H1 (cell line): ENCODE measurements at regions not wholly inside any gene's neighbourhood (a gene's known extent, or its start where the extent isn't known, plus 50 kb on each side); places are given as distances from the start of the nearest gene placed in this dataset.

Experiments
- CTCF ChIA-PET: fragments of 300-600 bp; sonication (Branson Sonifier 250); formaldehyde crosslinking; loops from one replicate; lab custom pipeline; 2021; ENCODE audit not compliant: partially characterized antibody; lab: Charles Lee
- POLR2A ChIA-PET: fragments of 300-600 bp; sonication (Branson Sonifier 250); formaldehyde crosslinking; loops from one replicate; lab custom pipeline; 2021; ENCODE audit warnings: inconsistent platforms; ENCODE audit not compliant: partially characterized antibody; lab: Charles Lee
- DNase-seq, 2 experiments: peaks; one replicate each; pipeline versions ENCODE4 v3.0.0 to v3.0.0-alpha.2; 2010 to 2022; ENCODE audit warnings: low spot score in 2 of 2, low read depth in 1 of 2, mixed read lengths in 1 of 2
- FAIRE-seq: peaks from 2 replicates; lab custom pipeline; 2011; peaks lifted over from hg19 to GRCh38; lab: Jason Lieb, UNC
- H2AFZ ChIP-seq: 2 replicates; pipeline ENCODE4 v1.8.1; 2012; ENCODE audit warnings: low read length, inconsistent platforms
- H2AK5ac ChIP-seq: 2 replicates; pipeline ENCODE4 v1.6.1; 2013; ENCODE audit warnings: low read depth, low read length
- H2BK120ac ChIP-seq: replicated peaks from 2 replicates; pipeline ENCODE3; 2013; ENCODE audit warnings: low read depth, low read length, inconsistent platforms
- H2BK12ac ChIP-seq: 2 replicates; pipeline ENCODE4 v1.6.1; 2013; ENCODE audit warnings: low read depth, low read length
- H2BK15ac ChIP-seq: 2 replicates; pipeline ENCODE4 v1.6.1; 2013; ENCODE audit warnings: low read length
- H2BK20ac ChIP-seq: 2 replicates; pipeline ENCODE4 v1.6.1; 2013; ENCODE audit warnings: low read length
- H2BK5ac ChIP-seq: 2 replicates; pipeline ENCODE4 v1.6.1; 2013; ENCODE audit warnings: low read depth, low read length
- H3K14ac ChIP-seq: 2 replicates; pipeline ENCODE4 v1.6.1; 2013; ENCODE audit warnings: inconsistent platforms; ENCODE audit not compliant: insufficient read length
- H3K18ac ChIP-seq: 2 replicates; pipeline ENCODE4 v1.6.1; 2013; ENCODE audit warnings: low read length; ENCODE audit errors: extremely low read depth
- H3K23ac ChIP-seq: 2 replicates; pipeline ENCODE4 v1.6.1; 2013; ENCODE audit warnings: inconsistent platforms; ENCODE audit not compliant: insufficient read length
- H3K23me2 ChIP-seq: 2 replicates; pipeline ENCODE4 v1.6.1; 2013; ENCODE audit warnings: low read depth, low read length
- H3K27ac ChIP-seq: 2 replicates; pipeline ENCODE4 v1.6.1; 2011; ENCODE audit warnings: low read depth, low read length, inconsistent platforms
- H3K27me3 ChIP-seq, 4 experiments: replicated peaks in 1 of 4; 1 replicate in 1 of 4; 2 replicates in 3 of 4; pipeline versions ENCODE4 v1.6.1 to v1.8.1; 2011 to 2013; ENCODE audit warnings: low read length in 3 of 4, mild to moderate bottlenecking in 3 of 4, inconsistent platforms in 2 of 4, mixed read lengths in 2 of 4, moderate library complexity in 1 of 4; ENCODE audit not compliant: control insufficient read depth in 3 of 4, insufficient read depth in 3 of 4; ENCODE audit errors: extremely low read depth in 1 of 4
- H3K36me3 ChIP-seq, 4 experiments: 2 replicates each; pipeline versions ENCODE4 v1.6.1 to v1.8.1; 2011 to 2013; ENCODE audit warnings: mild to moderate bottlenecking in 4 of 4, low read length in 3 of 4, moderate library complexity in 2 of 4, control low read depth in 1 of 4, inconsistent platforms in 1 of 4; ENCODE audit not compliant: insufficient read depth in 4 of 4, control insufficient read depth in 2 of 4
- H3K4ac ChIP-seq: replicated peaks from 2 replicates; pipeline ENCODE3; 2013; ENCODE audit warnings: low read length, low read depth, mixed read lengths, inconsistent platforms; ENCODE audit not compliant: insufficient read length
- H3K4me1 ChIP-seq, 4 experiments: replicated peaks in 1 of 4; 1 replicate in 1 of 4; 2 replicates in 3 of 4; pipeline versions ENCODE4 v1.6.1 to v1.8.1; 2011 to 2013; ENCODE audit warnings: low read length in 3 of 4, inconsistent platforms in 2 of 4, mixed read lengths in 1 of 4; ENCODE audit not compliant: insufficient read depth in 4 of 4, control insufficient read depth in 3 of 4
- H3K4me2 ChIP-seq, 2 experiments: 2 replicates each; pipeline versions ENCODE4 v1.6.1 to v1.8.1; 2011 to 2013; ENCODE audit warnings: low read depth in 2 of 2, low read length in 2 of 2, control low read depth in 1 of 2, inconsistent platforms in 1 of 2, mild to moderate bottlenecking in 1 of 2; ENCODE audit not compliant: insufficient read depth in 1 of 2
- H3K4me3 ChIP-seq, 4 experiments: fragments of 200-600, 300-600 bp in 1 of 4; sonication (generic), shearing (Covaris generic), sonication (Bioruptor Twin) in 1 of 4; 2 replicates each; pipeline versions ENCODE4 v1.5.1 to v1.8.1; 2011 to 2016; ENCODE audit warnings: low read length in 4 of 4, low read depth in 3 of 4, control low read depth in 2 of 4, inconsistent platforms in 2 of 4, mild to moderate bottlenecking in 2 of 4, mixed read lengths in 1 of 4, moderate library complexity in 1 of 4; ENCODE audit not compliant: insufficient read depth in 2 of 4; ENCODE audit errors: extremely low read depth in 1 of 4
- H3K56ac ChIP-seq: replicated peaks from 2 replicates; pipeline ENCODE3; 2013; ENCODE audit warnings: low read depth, mild to moderate bottlenecking, mixed read lengths, low read length, inconsistent platforms; ENCODE audit not compliant: insufficient read length
- H3K79me1 ChIP-seq: 2 replicates; pipeline ENCODE4 v1.6.1; 2013; ENCODE audit warnings: low read depth, low read length, control low read depth
- H3K79me2 ChIP-seq, 2 experiments: 2 replicates each; pipeline versions ENCODE4 v1.6.1 to v1.8.1; 2012 to 2013; ENCODE audit warnings: low read length in 2 of 2, mild to moderate bottlenecking in 2 of 2, inconsistent platforms in 1 of 2; ENCODE audit not compliant: insufficient read depth in 2 of 2, control insufficient read depth in 1 of 2
- H3K9ac ChIP-seq, 4 experiments: replicated peaks in 1 of 4; 1 replicate in 1 of 4; 2 replicates in 3 of 4; pipeline versions ENCODE4 v1.6.1 to v1.8.1; 2011 to 2013; ENCODE audit warnings: low read depth in 3 of 4, low read length in 3 of 4, control low read depth in 2 of 4, mild to moderate bottlenecking in 2 of 4, moderate library complexity in 2 of 4, inconsistent platforms in 1 of 4; ENCODE audit errors: extremely low read depth in 1 of 4
- H3K9me3 ChIP-seq, 2 experiments: 2 replicates each; pipeline versions ENCODE4 v1.6.1 to v1.8.1; 2012 to 2013; ENCODE audit warnings: mild to moderate bottlenecking in 2 of 2, moderate library complexity in 2 of 2, control low read depth in 1 of 2, inconsistent platforms in 1 of 2, low read depth in 1 of 2, low read length in 1 of 2, mixed read lengths in 1 of 2; ENCODE audit not compliant: insufficient read depth in 2 of 2
- H4K20me1 ChIP-seq, 2 experiments: replicated peaks in 1 of 2; 2 replicates each; pipeline versions ENCODE3 to v1.8.1; 2011 to 2013; ENCODE audit warnings: inconsistent platforms in 2 of 2, low read length in 2 of 2, mild to moderate bottlenecking in 1 of 2; ENCODE audit not compliant: insufficient read depth in 2 of 2, control insufficient read depth in 1 of 2
- H4K5ac ChIP-seq: 2 replicates; pipeline ENCODE4 v1.6.1; 2013; ENCODE audit warnings: low read length, low read depth, mixed read lengths, inconsistent platforms; ENCODE audit not compliant: insufficient read length
- H4K8ac ChIP-seq: 2 replicates; pipeline ENCODE4 v1.8.0; 2013; ENCODE audit warnings: mild to moderate bottlenecking, moderate library complexity, low read length, inconsistent platforms; ENCODE audit not compliant: insufficient read depth; ENCODE audit errors: extremely low read depth
- H4K91ac ChIP-seq: replicated peaks from 2 replicates; pipeline ENCODE3; 2013; ENCODE audit warnings: low read length, mixed read lengths, inconsistent platforms; ENCODE audit not compliant: insufficient read length
- ASH2L ChIP-seq: fragments of 200-600, 300-600 bp; sonication (generic); IDR thresholded peaks from one replicate; pipeline ENCODE4 v1.7.1; 2017; ENCODE audit warnings: low read length
- BCL11A ChIP-seq, 2 experiments: IDR thresholded peaks; one replicate each; pipeline ENCODE4 v1.6.1; 2011; ENCODE audit warnings: low read depth in 2 of 2, low read length in 2 of 2, mild to moderate bottlenecking in 2 of 2
- CREB1 ChIP-seq: IDR thresholded peaks from 2 replicates; pipeline ENCODE4 v1.6.1; 2012; ENCODE audit warnings: inconsistent platforms
- HDAC6 ChIP-seq: IDR thresholded peaks from one replicate; pipeline ENCODE4 v1.7.1; 2012; ENCODE audit warnings: low read depth, mild to moderate bottlenecking, inconsistent platforms, low read length, moderate library complexity
- JUN ChIP-seq: IDR thresholded peaks from 2 replicates; pipeline ENCODE4 v1.6.1; 2011; ENCODE audit warnings: low read depth, mild to moderate bottlenecking, improper control_type of control experiment, low read length
- NRF1 ChIP-seq: IDR thresholded peaks from 2 replicates; pipeline ENCODE4 v1.6.1; 2011; ENCODE audit warnings: mild to moderate bottlenecking, low read depth, low read length, improper control_type of control experiment
- RAD21 ChIP-seq, 2 experiments: IDR thresholded peaks in 1 of 2; conservative IDR thresholded peaks in 1 of 2; 2 replicates each; pipeline ENCODE4 v1.6.1; 2011; ENCODE audit warnings: low read depth in 2 of 2, low read length in 2 of 2, improper control_type of control experiment in 1 of 2, inconsistent platforms in 1 of 2, mild to moderate bottlenecking in 1 of 2, moderate library complexity in 1 of 2
- RBBP5 ChIP-seq: IDR thresholded peaks from 2 replicates; pipeline ENCODE4 v1.7.1; 2012; ENCODE audit warnings: low read depth, mild to moderate bottlenecking, inconsistent platforms, low read length, moderate library complexity, borderline replicate concordance
- RXRA ChIP-seq: IDR thresholded peaks from 2 replicates; pipeline ENCODE4 v1.6.1; 2011; ENCODE audit warnings: low read depth, mild to moderate bottlenecking, low read length, moderate library complexity; ENCODE audit not compliant: insufficient read depth
- TAF1 ChIP-seq: IDR thresholded peaks from 2 replicates; pipeline ENCODE4 v1.6.1; 2011; ENCODE audit warnings: mild to moderate bottlenecking, low read depth, low read length
- TEAD4 ChIP-seq: IDR thresholded peaks from 2 replicates; pipeline ENCODE4 v1.6.1; 2012; ENCODE audit warnings: low read depth, low read length, inconsistent platforms, mixed read lengths
- whole genome bisulfite sequencing, 2 experiments: shearing (Covaris generic) in 1 of 2; methylation state at CpG; one replicate each; pipeline versions ENCODE4 v1.1.6 to v1.1.7; 2013 to 2015; ENCODE audit warnings: low lambda C conversion rate in 2 of 2, mixed read lengths in 2 of 2, inconsistent platforms in 1 of 2, low coverage in 1 of 2, missing lambda C conversion rate in 1 of 2; ENCODE audit not compliant: insufficient replicate concordance in 2 of 2, insufficient coverage in 1 of 2, insufficient read length in 1 of 2; ENCODE audit errors: extremely low coverage in 1 of 2, missing lambda C conversion rate in 1 of 2; 5-methylcytosine and 5-hydroxymethylcytosine counted together

- Histone ChIP-seq H2BK15ac (no peak overlapping the region), H3K9ac (no peak overlapping the region), H3K56ac (no peak overlapping the region), H4K20me1 (no peaks in the 10 kb centered on the region), H3K79me1 (no peaks in the 10 kb centered on the region), H3K27me3 (no peaks in the 10 kb centered on the region), H3K27ac (no peak overlapping the region), H2BK5ac (no peak overlapping the region), H2BK20ac (no peak overlapping the region), H3K14ac (no peak overlapping the region), H2BK120ac (no peak overlapping the region), H3K4me3 (no peak overlapping the region), H3K23me2 (no peaks in the 10 kb centered on the region; the same call in 1 of the 2 replicates), H3K4ac (no peak overlapping the region), H3K18ac (no peak overlapping the region), H2BK12ac (no peak overlapping the region), H3K23ac (no peak overlapping the region), H3K79me2 (no peaks in the 10 kb centered on the region), H4K5ac (no peak overlapping the region), H3K4me1 (no peaks in the 10 kb centered on the region), H2AFZ (no peak overlapping the region), H4K8ac (no peak overlapping the region), H3K9me3 (peaks cover 0 to 2% of the 10 kb centered on the region in 2 experiments; a peak in 1 of 4 replicates), H2AK5ac (no peak overlapping the region), H4K91ac (no peak overlapping the region), H3K4me2 (no peak overlapping the region), H3K36me3 (no peaks in the 10 kb centered on the region)
- FAIRE-seq (no peak), DNase-seq (no peak)
- ChIA-PET POLR2A (no interaction called here), CTCF (no interaction called here)
- TF ChIP-seq RAD21 (IDR thresholded peaks at IDR 0.05 in 1 of 2, conservative IDR thresholded peaks at IDR 0.05 in 1 of 2; ENCODE audit: low read depth in 2 of 2, low read length in 2 of 2): no peak
- no peak for TF ChIP-seq TAF1
- no peak for TF ChIP-seq RBBP5
- no peak for TF ChIP-seq NRF1
- TF ChIP-seq HDAC6: no peak
- no peak for TF ChIP-seq CREB1
- TF ChIP-seq TEAD4: no peak
- no peak for TF ChIP-seq ASH2L
- no peak for TF ChIP-seq RXRA
- TF ChIP-seq JUN: no peak
- no peak for TF ChIP-seq BCL11A (IDR thresholded peaks at IDR 0.05; ENCODE audit: low read depth in 2 of 2, low read length in 2 of 2)
- 81% methylated on average over 3 of the region's 3 CpGs; no CpG with 5 or more reads in 1 of the 2 experiments for WGBS, 2 experiments
Measured at GRCh38 chr16:13733561-13733960, 186.4 kb upstream of the ERCC4 start.
